ENCODE measurements at regions not wholly inside any gene's neighbourhood (a gene's known extent, or its start where the extent isn't known, plus 50 kb on each side); places are given as distances from the start of the nearest gene placed in this dataset.
"Not testable (repeated sequence)": the region's sequence is repeated elsewhere in the genome, so short reads cannot be mapped to it uniquely, and the experiment has no call there.

DNA sequence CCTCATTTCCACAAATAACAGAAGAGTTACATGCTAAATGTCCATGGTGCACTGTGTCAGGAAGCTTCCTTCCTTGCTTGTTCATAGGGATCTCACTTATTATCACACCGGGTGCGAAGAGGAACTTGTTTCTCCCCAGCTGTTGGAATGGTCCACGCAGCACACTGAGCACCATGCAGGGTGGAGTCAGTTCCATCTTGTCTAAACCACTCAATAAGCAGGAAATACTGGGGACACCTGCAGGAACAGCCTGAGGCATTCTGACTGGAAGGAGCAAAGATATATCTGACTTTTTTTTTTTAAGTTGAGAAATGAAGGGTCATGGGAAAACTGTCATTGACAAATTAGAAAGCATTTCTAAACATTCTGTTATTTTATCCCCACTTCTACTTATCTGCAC is 70.0 kb upstream of the WDR72 start:
- H4K20me1 ChIP-seq (ENCODE audit: low read length), result no peaks in the 10 kb centered on the region
- no peaks in the 10 kb centered on the region for H3K36me3 ChIP-seq (ENCODE audit: low read depth, low read length)
- H3K4me2 ChIP-seq (ENCODE audit: low read length), result no peak overlapping the region
- H3K4me3 ChIP-seq (ENCODE audit: low read length), result no peak overlapping the region
- ATAC-seq (no peak), DNase-seq (no peak)
- no peak overlapping the region for H3K27ac ChIP-seq (ENCODE audit: low read length)
- BruUV-seq (replicated peaks), result no TSS peak
- H2AFZ ChIP-seq (ENCODE audit: low read length), result no peak overlapping the region
- POLR2A ChIA-PET (ENCODE audit: unreplicated experiment), result no interaction called here
- no peaks in the 10 kb centered on the region for H3K79me2 ChIP-seq (ENCODE audit: low read length)
- no peak overlapping the region for H3K9ac ChIP-seq (ENCODE audit: low read length)
- no peaks in the 10 kb centered on the region for H3K9me2 ChIP-seq (replicated peaks; ENCODE audit: low read length)
- H3K27me3 ChIP-seq (ENCODE audit: low read length), result no peaks in the 10 kb centered on the region
- no peaks in the 10 kb centered on the region for H3K9me3 ChIP-seq (ENCODE audit: low read length)
- no peaks in the 10 kb centered on the region for H3K4me1 ChIP-seq (ENCODE audit: insufficient read depth, low read length)
- intact Hi-C loops (cut with micrococcal nuclease), result no loop called here
- TF ChIP-seq EZH2 (IDR thresholded peaks at IDR 0.05; ENCODE audit: low read length, unreplicated experiment) (no peak), EZH2phosphoT487 (IDR thresholded peaks at IDR 0.05; ENCODE audit: borderline replicate concordance, low read length) (no peak)
- TF ChIP-seq, protein P1, sequence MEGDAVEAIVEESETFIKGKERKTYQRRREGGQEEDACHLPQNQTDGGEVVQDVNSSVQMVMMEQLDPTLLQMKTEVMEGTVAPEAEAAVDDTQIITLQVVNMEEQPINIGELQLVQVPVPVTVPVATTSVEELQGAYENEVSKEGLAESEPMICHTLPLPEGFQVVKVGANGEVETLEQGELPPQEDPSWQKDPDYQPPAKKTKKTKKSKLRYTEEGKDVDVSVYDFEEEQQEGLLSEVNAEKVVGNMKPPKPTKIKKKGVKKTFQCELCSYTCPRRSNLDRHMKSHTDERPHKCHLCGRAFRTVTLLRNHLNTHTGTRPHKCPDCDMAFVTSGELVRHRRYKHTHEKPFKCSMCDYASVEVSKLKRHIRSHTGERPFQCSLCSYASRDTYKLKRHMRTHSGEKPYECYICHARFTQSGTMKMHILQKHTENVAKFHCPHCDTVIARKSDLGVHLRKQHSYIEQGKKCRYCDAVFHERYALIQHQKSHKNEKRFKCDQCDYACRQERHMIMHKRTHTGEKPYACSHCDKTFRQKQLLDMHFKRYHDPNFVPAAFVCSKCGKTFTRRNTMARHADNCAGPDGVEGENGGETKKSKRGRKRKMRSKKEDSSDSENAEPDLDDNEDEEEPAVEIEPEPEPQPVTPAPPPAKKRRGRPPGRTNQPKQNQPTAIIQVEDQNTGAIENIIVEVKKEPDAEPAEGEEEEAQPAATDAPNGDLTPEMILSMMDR (conservative IDR thresholded peaks at IDR 0.05; ENCODE audit: low read depth, low read length), result no peak
- CTCF ChIA-PET, result no interaction called here
- no peaks in the 10 kb centered on the region for H3F3A ChIP-seq (ENCODE audit: low read length, unreplicated experiment)

DNA sequence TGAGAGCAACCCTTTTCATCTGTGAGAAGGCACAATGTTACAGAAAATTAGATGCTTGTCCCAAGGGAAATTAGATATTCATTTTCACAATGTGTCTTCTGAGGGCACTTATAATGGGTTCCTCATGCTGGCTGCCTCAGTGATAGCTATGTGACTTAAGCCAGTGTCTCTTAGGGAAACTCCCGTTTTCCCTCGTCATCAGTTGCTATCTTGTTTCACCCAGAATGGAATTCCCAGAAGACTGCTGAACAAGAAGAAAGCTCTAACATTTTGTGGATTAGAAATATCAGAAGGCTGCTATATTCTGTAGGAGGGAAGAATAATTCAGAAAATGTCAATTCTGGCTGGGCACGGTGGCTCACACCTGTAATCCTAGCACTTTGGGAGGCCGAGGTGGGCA is 67.9 kb upstream of the WDR72 start:
- CTCF ChIA-PET, result no interaction called here
- no peaks in the 10 kb centered on the region for H4K20me1 ChIP-seq (ENCODE audit: low read length)
- H3K9ac ChIP-seq (ENCODE audit: low read length), result no peak overlapping the region
- no peaks in the 10 kb centered on the region for H3K9me3 ChIP-seq (ENCODE audit: low read length)
- POLR2A ChIA-PET (ENCODE audit: unreplicated experiment), result no interaction called here
- no peak for DNase-seq
- no peak overlapping the region for H3K27ac ChIP-seq (ENCODE audit: low read length)
- H3K4me1 ChIP-seq (ENCODE audit: insufficient read depth, low read length), result no peaks in the 10 kb centered on the region
- no peaks in the 10 kb centered on the region for H3K36me3 ChIP-seq (ENCODE audit: low read depth, low read length)
- H2AFZ ChIP-seq (ENCODE audit: low read length), result no peak overlapping the region
- no peaks in the 10 kb centered on the region for H3K9me2 ChIP-seq (replicated peaks; ENCODE audit: low read length)
- BruUV-seq (replicated peaks), result no TSS peak
- H3K27me3 ChIP-seq (ENCODE audit: low read length), result no peaks in the 10 kb centered on the region
- ATAC-seq, result no peak
- H3K4me2 ChIP-seq (ENCODE audit: low read length), result no peak overlapping the region
- H3F3A ChIP-seq (ENCODE audit: low read length, unreplicated experiment), result no peaks in the 10 kb centered on the region
- intact Hi-C loops (cut with micrococcal nuclease), result no loop called here
- no peaks in the 10 kb centered on the region for H3K79me2 ChIP-seq (ENCODE audit: low read length)
- TF ChIP-seq EZH2 (IDR thresholded peaks at IDR 0.05; ENCODE audit: low read length, unreplicated experiment) (no peak), EZH2phosphoT487 (IDR thresholded peaks at IDR 0.05; ENCODE audit: borderline replicate concordance, low read length) (no peak)
- TF ChIP-seq, protein P1 (conservative IDR thresholded peaks at IDR 0.05; ENCODE audit: low read depth, low read length), result no peak
- no peak overlapping the region for H3K4me3 ChIP-seq (ENCODE audit: low read length)

DNA sequence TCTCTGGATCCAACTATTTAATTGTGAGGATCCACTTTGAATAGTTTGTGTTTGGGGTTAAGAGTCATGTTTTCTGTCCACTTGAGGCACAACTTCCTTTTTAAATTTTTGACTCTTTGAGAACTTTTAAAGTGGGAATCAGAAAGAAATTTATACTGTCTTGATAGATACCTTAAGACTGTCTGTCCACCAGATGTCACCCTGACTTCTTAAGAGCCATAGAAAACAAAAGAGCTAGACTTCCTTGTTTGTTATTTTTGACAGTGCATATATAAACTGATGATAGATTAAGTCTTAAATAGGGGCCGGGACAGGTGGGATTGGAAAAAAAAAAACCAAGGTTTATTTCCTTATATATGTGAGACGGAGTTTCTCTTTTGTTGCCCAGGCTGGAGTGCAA is 52.1 kb upstream of the WDR72 start:
- H3K27ac ChIP-seq (ENCODE audit: low read length), result no peak overlapping the region
- no TSS peak for BruUV-seq (replicated peaks)
- no peak overlapping the region for H3K4me3 ChIP-seq (ENCODE audit: low read length)
- no peaks in the 10 kb centered on the region for H3K4me1 ChIP-seq (ENCODE audit: insufficient read depth, low read length)
- H3K4me2 ChIP-seq (ENCODE audit: low read length), result no peak overlapping the region
- H2AFZ ChIP-seq (ENCODE audit: low read length), result no peak overlapping the region
- no peaks in the 10 kb centered on the region for H4K20me1 ChIP-seq (ENCODE audit: low read length)
- no peaks in the 10 kb centered on the region for H3K36me3 ChIP-seq (ENCODE audit: low read depth, low read length)
- peaks cover 19% of the 10 kb centered on the region; the same call in 1 of the 2 replicates for H3K27me3 ChIP-seq (ENCODE audit: low read length)
- TF ChIP-seq, protein P1 (conservative IDR thresholded peaks at IDR 0.05; ENCODE audit: low read depth, low read length), result peak; percentile 51
- TF ChIP-seq EZH2 (IDR thresholded peaks at IDR 0.05; ENCODE audit: low read length, unreplicated experiment), result no peak
- intact Hi-C loops (cut with micrococcal nuclease), result no loop called here
- H3K79me2 ChIP-seq (ENCODE audit: low read length), result no peaks in the 10 kb centered on the region
- no peaks in the 10 kb centered on the region for H3K9me3 ChIP-seq (ENCODE audit: low read length)
- CTCF ChIA-PET, result interaction anchor here (0.6 to 0.7 kb wide), 2 partner anchors 670 to 1297 kb away, joined by 5 to 8 read pairs; no protein-coding TSS in a partner anchor
- H3K9me2 ChIP-seq (replicated peaks; ENCODE audit: low read length), result no peaks in the 10 kb centered on the region
- ATAC-seq, result no peak
- no peaks in the 10 kb centered on the region for H3F3A ChIP-seq (ENCODE audit: low read length, unreplicated experiment)
- peak; percentile 30 for DNase-seq
- H3K9ac ChIP-seq (ENCODE audit: low read length), result no peak overlapping the region
- POLR2A ChIA-PET (ENCODE audit: unreplicated experiment), result no interaction called here

DNA sequence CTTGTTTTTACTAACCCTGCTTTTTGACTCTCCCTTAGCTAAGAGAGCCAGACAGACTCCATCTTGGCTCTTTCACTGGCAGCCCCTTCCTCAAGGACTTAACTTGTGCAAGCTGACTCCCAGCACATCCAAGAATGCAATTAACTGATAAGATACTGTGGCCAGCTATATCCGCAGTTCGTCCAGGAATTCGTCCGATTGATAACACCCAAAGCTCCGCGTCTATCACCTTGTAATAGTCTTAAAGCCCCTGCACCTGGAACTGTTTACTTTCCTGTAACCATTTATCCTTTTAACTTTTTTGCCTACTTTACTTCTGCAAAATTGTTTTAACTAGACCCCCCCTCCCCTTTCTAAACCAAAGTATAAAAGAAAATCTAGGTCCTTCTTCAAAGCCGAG is 50.8 kb upstream of the WDR72 start:
- H3F3A ChIP-seq (ENCODE audit: low read length, unreplicated experiment); POLR2A ChIA-PET (ENCODE audit: unreplicated experiment); DNase-seq; H3K4me1 ChIP-seq (ENCODE audit: insufficient read depth, low read length); H3K9me2 ChIP-seq (replicated peaks; ENCODE audit: low read length); H3K36me3 ChIP-seq (ENCODE audit: low read depth, low read length); H3K9ac ChIP-seq (ENCODE audit: low read length); ATAC-seq; H3K9me3 ChIP-seq (ENCODE audit: low read length); intact Hi-C loops (cut with micrococcal nuclease); CTCF ChIA-PET; H3K4me2 ChIP-seq (ENCODE audit: low read length); BruUV-seq (replicated peaks); H4K20me1 ChIP-seq (ENCODE audit: low read length); H2AFZ ChIP-seq (ENCODE audit: low read length); H3K27ac ChIP-seq (ENCODE audit: low read length); H3K79me2 ChIP-seq (ENCODE audit: low read length); H3K4me3 ChIP-seq (ENCODE audit: low read length): not testable (repeated sequence)
- peaks cover 19% of the 10 kb centered on the region; the same call in 1 of the 2 replicates for H3K27me3 ChIP-seq (ENCODE audit: low read length)
